Fibroblast of lung (primary cell): ENCODE measurements at regions not wholly inside any gene's neighbourhood (a gene's known extent, or its start where the extent isn't known, plus 50 kb on each side); places are given as distances from the start of the nearest gene placed in this dataset.

ENCODE experiments used
- CTCF ChIP-seq, 2 donors: IDR thresholded peaks in 1 of 2; conservative IDR thresholded peaks in 1 of 2; 1 replicate in 1 of 2; 2 replicates in 1 of 2; pipeline ENCODE4 v1.5.1; 2011 to 2012; ENCODE audit warnings: low read length in 2 of 2, control low read depth in 1 of 2, inconsistent platforms in 1 of 2, low read depth in 1 of 2, mild to moderate bottlenecking in 1 of 2
- EZH2 ChIP-seq: IDR thresholded peaks from 2 replicates; pipeline ENCODE4 v1.5.1; 2012; ENCODE audit warnings: low read length, control low read depth, mild to moderate bottlenecking; ENCODE audit errors: missing control alignments

DNA sequence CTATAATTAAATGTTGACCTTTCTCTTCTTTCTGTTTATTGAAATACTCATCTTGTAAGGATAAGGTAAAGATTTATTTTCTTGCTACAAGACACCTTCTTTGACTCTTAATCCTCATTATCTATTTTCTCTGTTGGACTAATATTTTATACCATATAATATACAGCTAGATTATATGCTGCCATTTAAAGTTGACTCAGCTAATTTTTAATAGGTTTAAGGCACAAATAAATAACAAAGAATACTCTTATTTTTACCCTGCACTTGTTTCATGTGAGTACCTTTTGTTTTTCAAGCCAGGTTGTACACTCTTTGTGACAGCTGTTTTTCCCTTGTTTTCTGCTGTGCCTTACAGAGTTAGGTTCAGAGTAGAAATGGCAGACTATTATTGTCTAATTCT lies 83.9 kb upstream of the ASCC3 start:
- no peak for TF ChIP-seq CTCF (conservative IDR thresholded peaks at IDR 0.05 in 1 of 2, IDR thresholded peaks at IDR 0.05 in 1 of 2; ENCODE audit: low read depth in 1 of 2, low read length in 2 of 2)
- TF ChIP-seq EZH2: no peak
